Cerebellar cortex (tissue), 1 donor: ENCODE measurements at regions not wholly inside any gene's neighbourhood (a gene's known extent, or its start where the extent isn't known, plus 50 kb on each side); places are given as distances from the start of the nearest gene placed in this dataset.
"Not testable (repeated sequence)": the region's sequence is repeated elsewhere in the genome, so short reads cannot be mapped to it uniquely, and the experiment has no call there.

ENCODE experiments used
- DNase-seq: peaks from one replicate; pipeline ENCODE4 v3.0.0-alpha.2; 2015; ENCODE audit warnings: low spot score

DNA sequence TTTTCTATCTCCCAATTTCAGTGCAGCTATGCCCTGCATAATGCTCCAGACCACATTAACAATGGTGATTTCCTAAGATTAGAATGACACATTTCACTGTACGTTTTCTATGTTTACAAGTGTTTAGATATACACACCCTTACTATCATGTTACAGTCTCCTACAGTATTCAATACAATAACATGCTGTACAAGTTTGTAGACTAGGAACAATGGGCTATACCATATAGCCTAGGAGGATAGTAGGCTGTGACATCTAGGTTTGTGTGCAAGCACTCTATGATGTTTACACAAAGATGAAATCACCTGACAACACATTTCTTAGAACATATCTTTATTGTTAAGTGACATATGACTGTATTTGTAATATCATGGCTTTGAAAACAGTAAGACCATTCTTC, 1435.6 kb upstream of the NUDT12 start:
- DNase-seq, result no peak

DNA sequence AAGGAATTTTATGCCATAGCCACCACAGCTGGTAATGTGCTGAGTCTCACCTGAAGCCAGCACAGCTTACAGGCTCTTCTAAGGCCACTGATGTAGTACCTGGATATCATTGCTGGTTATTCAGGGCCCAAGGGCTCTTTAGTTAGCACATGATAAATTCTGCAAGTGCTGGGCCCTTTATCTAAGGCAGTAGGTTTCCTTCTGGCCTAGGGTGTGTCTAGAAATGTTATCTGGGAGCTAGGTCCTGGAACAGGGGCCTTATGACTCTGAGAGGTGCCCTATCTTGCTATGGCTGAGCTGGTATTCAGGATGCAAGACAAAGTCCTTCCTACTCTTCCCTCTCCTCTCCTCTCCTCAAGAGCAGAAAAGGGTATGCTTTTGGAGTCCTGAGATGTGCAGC, 1424.5 kb upstream of the NUDT12 start:
- DNase-seq, result no peak

DNA sequence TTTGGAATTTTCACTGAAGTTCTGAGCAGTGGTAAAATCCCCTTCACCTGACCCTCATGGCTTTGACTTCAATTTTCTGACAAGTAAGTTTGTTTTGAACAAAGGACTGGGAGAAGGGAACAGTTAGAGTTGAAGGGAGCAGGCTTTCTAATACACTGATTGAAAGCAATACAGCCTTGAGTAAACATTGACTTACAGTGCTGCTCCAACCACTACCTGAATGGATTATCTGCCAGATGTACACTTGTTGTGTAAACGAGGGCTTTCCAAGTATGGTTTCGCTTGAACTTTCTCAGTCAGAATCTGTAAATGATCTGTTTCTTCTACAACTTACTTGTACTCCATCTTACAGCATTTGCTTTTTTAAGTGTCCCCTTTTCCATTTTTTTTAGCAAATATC, 1414.9 kb upstream of the NUDT12 start:
- no peak for DNase-seq

DNA sequence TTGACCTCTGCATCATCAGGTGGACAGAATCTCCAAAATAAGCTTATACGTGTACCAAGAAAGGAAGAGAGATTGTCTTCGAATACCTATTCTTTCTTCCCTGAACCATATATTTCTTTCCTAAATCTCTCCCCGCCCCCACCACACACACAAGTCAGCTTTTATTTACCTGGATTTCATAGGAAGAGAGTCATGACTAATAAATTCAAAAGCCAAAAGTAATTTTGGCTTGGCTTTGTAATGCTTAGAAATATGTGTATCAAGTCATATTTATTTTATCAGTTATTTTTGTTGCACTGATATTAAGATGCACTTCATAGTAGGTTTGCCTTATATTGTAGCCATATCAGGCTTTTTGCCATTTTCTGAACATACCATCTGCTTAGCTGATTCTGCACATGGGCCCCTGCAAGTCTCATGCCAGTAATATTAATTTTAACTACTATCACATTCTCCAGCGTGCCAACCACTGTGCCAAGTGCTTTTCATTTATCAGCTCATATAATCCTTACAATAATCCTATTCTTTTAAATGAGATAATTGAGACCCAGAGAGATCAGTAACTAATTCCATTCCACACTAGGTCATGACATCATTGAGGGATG, 1405.3 kb upstream of the NUDT12 start:
- DNase-seq, result no peak

DNA sequence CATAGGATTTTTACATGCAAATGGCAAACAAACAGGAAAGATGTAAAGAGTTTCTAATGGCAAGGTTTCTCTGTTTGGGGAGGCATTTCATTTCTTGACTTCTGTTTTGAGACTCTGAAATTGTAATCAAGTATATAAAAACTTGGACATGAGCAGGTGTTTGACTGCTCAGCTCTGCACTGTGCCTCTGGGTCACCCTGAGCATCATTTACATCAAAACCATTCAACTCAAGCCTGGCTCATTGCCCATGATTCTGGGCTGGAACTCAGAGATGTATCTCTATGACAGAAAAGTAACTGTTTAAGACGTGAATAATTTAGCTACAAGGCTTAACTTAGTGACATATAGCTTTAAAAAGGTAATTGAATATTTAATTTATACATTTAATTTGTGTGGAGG, 1402.4 kb upstream of the NUDT12 start:
- no peak for DNase-seq

DNA sequence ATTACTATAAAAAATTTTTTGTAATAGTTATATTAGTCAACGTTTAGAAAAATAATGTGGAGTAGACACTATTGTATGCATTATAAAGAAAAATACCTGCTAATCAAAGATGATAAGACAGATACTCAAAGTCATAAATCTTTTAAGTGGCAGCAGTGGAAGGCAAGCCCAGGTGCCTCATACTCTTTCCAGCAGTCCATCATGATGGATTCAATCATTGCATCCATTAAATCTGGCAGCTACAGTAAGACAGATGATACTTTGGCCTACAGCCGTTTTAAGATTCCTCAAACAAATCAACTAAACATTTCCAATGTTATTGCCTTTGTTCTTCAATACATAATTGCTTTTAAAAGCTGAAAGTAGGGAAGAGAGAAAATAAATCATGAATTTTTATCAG, 1392.9 kb upstream of the NUDT12 start:
- no peak for DNase-seq

DNA sequence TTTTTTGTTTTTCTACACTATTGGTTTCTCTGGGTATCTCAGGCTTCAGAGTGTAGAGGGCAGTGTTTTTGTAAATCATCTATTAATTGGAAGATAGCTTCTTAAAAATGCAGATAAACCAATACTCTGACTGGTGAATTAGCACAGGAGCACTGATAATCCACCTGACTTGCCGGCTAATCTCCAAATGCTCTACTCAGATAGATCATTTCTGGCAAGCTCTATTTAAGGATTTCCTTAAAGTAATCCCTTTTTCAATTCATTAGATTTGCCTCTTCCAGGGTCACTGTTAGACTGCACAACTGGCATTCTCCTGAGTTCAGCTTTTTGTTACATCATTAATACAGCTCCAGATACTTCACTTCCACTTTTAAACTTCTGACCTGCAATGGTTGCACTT, 1390.3 kb upstream of the NUDT12 start:
- no peak for DNase-seq

DNA sequence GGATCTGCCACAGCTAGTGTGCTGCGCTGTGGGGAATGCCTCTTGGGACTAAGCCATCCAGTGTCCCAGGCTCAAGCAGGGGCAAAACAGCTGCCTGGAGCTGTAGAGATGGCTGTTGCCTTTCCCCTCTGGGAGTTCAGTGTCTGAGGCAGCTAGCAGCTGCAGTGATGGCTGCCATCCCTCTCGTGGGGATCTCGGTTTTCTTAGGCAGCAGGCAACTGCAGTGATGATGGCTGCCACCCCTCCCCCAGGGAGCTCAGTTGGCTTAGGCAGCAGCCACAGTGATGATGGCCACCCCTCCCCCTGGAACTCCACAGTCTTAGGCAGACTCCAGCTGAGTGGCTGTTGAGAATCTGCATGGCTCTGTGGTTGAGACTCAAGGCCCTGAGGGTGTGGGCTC, 1389.2 kb upstream of the NUDT12 start:
- no peak for DNase-seq

DNA sequence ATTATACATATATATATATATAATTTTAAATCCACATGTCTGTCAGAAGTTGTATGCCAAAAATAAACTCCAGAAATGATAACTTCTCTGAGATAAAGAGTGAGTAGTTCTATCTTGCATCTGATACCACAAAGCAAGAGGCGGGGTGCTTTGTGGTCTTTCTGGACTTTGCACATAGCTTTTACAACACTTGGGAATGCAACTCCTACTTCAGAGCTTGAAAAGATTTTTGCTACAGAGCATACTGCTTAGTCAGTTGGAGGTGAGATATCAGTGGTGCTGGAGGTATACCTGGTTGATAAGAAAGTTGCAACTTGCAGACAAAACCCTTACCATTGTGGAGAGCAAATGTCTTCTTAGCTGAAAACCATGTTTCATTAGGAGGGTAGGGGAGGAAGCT, 1384.5 kb upstream of the NUDT12 start:
- no peak for DNase-seq

DNA sequence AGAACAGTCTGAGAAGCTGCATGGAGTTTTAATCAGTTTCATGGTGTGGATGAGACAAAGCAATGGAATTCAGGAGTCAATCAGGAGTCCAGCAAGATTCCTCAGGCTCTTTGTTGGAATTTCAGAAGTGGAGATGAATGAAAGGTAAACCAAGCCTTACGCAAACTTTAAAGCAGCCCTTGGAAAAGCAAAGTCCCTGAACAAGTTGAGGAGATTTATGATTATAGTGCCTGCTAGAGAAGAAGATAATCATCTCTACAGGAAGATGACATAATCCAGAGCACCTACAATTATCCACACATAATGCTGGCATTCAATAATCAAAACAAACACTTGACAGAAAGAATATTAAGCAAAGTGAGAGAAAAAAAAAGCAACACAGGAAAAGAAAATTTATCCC, 1380.1 kb upstream of the NUDT12 start:
- no peak for DNase-seq

DNA sequence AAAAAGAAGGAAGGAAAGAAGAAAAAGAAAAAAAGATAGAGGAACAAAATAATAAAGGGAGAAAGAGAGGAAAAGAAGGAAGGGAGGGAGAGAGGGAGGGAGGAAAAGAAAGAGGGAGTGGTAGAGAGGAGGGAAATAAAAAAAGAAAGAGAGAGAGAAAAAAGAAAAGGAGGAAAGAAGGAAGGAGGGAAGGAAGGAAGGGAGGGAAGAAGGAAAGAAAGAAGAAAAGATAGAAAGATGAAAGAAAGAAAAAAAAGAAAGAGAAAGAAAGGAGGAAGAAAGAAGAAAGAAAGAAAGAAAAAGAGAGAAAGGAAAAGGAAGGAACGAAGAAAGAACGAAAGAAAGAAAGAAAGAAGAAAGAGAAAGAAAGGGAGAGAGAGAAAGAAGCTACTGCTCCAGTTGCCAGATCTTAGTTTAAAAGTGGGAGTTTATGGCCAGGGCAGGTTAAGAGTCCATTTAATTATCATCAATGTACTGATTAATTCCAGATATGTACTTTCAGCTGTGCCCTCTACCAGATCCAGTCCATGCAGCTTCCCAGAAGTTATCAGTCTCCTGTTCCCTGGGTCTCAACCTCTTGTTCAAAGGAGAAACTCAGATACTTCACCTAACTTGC, 1378.5 kb upstream of the NUDT12 start:
- no peak for DNase-seq

DNA sequence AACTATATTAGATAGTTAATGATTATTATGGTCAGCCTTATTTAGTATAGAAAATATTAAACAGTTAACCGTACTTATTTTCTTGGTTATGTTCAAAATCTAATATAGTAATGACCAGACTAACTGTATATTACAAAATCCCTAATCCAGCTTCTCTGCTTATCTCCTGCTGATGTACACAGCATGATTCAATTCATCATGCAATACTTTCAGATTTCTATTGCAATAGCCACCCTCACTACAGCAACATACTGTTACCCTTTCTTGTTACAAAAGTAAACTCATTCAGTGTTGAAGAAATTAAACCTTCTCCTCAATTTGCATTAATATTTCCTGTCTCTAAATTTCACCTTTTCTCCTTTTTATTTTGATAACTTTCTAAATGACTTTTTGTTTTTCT, 1375.0 kb upstream of the NUDT12 start:
- DNase-seq, result no peak

DNA sequence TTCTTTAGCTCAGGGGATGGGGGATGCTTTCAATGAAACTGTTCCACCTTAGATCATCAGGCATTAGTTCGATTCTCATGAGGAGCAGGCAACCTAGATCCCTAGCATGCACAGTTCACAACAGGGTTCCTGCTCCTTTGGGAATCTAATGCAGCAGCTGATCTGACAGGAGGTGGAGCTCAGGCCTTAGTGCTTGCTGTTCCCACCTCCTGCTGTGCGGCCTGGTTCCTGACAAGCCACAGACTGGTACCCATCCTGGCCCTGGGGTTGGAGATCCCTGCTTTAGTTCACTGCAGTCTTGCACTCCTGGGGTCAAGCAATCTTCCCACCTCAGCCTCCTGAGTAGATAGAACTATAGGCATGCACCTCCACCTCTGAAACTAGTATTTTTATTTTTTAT, 1369.8 kb upstream of the NUDT12 start:
- DNase-seq, result no peak

DNA sequence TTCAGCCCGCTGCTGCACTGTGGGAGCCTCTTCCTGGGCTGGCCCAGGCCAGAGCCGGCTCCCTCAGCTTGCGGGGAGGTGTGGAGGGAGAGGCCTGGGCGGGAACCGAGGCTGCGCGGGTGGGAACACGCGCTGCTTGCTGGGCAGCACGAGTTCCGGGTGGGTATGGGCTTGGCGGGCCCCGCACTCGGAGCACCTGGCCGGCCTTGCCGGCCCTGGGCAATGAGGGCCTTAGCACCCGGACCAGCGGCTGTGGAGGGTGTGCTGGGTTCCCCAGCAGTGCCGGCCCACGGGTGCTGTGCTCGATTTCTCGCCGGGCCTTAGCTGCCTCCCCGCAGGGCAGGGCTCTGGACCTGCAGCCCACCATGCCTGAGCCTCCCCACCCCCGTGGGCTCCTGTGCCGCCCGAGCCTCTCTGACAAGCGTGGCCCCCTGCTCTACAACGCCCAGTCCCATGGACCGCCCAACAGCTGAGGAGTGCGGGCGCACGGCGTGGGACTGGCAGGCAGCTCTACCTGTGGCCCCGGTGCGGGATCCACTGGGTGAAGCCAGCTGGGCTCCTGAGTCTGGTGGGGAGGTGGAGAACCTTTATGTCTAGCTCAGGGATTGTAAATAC, 1366.4 kb upstream of the NUDT12 start:
- no peak for DNase-seq

DNA sequence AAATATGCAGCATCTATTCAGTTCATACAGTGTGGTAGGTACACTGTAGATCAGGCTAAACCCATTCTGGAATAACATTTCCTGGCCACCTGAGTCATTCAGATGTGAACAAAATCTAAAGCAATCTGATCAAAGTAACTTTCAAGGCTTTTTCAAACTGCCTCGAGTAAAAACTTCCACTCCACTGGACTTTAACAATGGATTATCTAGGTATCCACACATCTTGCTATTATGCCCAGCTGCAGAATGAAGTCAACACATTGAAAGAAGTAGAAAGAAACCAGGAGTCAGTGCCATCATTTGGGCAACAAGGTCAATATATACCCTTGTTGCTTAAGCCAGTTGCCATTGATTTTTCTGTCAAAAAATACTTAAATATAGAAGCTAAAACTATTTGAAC, 1352.6 kb upstream of the NUDT12 start:
- no peak for DNase-seq

DNA sequence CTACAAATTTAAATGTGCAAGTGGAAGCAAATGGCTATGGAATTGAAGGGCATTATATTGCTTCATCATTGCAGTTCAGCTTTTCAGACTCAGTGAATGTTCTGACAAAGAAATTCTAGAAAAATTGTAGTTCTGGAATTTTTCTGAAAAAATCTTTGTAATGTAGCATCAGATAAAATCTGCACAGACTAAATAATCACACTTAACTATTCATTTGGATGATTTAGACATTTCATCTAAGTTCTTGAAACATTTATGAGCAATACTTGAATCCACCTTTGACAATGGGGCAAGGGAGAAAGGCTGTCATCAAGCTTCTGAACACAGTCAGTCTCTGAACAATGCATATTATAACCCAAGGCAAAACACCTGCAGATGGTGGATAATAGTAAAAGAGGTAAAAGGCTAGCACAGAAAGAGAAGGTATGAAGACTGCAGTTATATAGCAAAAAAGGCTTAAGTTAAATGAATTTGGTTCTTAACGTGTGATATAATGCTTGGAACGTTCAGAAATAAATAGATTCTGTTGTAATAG, 1352.0 kb upstream of the NUDT12 start:
- DNase-seq, result no peak

DNA sequence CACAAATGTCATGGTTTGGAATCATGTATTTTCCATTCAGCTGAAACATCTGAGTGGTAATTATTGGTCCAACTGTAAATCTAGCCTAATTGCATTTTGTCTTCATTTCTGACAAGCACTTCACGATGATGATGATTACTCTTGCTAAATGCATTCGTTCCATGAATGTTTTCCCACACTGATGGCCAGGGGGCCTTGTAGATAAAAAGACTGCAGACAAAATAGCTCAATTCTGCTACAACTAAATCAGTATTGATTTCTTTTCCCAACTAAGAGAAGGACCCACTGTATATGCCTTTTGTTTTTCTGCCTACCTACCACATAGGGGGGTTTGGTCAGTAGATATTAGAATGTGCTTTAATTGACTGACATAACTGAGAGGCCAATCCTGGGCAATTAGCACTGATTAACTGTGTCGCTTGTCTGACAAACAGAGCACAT, 1351.3 kb upstream of the NUDT12 start:
- no peak for DNase-seq

DNA sequence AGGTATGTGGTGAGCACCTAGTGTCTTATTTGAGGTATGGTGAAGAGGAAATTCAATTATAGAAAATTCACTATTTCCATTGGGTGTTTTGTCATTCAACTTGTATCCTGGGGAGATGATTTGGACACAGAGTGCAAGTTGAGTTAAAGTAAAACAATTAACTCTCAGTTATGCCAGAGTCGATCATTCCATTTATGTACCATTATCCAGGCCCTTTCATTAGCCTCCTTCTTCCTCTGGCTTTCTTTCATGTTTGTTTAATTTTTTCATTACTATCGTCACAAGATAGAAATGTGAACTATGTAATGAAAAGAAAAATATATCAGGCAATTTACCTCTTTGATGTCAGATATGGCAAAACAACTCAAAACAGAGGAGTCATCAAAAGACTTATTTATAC, 1347.2 kb upstream of the NUDT12 start:
- DNase-seq, result no peak

DNA sequence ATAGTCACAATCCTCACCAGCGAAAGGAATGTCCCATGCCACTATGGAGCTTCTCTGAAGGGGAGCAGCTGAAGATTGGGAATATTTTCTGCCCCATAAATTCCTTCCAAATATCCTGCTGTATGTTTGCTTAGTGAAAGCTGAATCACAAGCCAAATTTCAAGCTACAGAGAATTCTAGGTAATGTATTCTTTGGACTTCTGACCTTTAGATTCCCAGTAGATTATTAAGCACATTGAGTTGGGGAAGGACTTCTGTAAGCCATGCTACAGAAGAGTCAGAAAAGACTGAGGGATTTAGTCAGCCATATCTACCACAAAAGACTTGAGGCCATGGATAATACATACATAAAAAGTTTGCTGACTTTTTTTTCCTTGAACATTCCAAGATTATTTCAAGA, 1342.0 kb upstream of the NUDT12 start:
- no peak for DNase-seq

DNA sequence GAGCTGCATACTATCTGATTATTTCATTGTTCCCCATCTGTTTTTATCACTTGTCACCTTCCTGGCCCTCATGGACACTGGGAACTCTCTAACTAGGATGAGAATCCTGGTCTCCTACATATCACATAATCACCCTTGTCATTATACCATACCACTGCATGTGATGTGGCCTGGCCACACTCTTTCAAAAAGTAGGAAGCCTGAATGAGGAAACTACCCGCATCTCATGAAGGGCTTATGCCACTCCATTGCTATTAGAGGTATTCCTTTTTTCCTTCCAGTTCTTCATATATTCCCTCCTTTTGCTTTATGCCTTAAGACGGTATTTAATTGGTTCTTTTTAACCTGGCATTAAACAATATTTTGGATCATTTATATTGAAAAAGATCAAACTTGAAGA, 1341.4 kb upstream of the NUDT12 start:
- no peak for DNase-seq

DNA sequence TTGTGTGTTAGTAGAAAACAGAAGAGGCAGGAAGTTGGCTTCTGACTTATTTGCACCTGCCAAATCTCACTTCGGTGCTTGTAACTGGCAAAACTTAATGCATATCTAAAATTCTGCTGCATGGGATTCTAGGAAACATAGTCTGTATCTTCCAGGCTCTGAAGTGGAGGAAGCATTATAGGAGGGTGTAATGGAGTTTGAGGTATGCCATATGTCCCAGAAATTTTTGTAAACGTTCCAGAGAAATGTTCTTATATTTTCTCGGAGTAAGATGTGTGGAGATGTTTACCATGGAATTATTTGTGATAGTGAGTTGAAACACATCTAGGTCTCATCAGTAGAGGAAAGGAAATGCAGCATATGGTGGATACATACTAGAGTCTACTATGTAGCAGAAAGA, 1329.0 kb upstream of the NUDT12 start:
- DNase-seq, result no peak

DNA sequence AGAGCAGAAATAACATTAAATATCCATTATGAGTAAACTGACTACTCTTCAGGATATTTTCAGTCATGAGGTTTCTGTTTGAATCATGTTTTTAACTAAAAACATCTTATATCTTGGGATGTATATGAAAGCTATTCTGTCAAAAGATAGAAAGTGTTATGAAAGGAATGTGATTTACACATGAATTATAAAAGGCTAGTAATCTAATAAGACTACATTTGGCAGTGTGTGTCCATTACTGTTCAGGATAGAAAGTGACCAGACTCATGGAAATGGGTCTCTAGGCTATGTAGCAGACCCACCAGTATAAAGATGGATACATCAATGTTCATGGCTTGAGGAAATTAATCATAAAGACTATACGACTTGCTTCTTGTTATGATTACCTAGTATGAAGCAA, 1328.2 kb upstream of the NUDT12 start:
- no peak for DNase-seq

DNA sequence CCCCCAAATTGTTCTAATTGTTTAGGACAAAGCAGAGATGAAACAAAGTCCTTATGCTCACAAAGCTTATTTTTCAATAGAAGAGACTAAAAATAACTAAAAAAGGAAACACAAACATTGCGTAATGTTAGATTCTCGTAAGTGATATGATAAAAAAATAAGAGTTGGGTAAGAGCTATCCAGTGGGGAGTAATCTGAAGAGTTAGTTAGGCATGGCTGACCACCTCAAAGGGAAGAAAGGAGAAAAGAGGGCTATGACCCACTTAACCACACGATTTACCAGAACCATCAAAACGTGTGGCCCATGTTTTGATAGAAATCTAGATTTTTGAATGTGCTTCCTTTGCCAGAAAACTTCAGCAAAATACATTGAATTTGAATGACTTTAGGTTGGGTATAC, 1296.8 kb upstream of the NUDT12 start:
- no peak for DNase-seq

DNA sequence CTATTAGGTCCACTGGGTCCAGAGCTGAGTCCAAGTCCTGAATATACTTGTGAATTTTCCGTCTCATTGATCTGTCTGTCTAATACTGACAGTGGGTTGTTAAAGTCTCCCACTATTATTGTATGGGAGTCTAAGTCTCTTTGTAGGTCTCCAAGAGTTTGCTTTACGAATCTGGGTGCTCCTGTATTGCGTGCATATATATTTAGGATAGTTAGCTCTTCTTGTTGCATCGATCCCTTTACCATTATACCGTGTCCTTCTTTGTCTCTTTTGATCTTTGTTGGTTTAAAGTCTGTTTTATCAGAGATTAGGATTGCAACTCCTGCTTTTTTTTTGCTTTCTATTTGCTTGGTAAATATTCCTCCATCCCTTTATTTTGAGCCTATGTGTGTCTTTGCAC, 1289.5 kb upstream of the NUDT12 start:
- not testable (repeated sequence) for DNase-seq
